HG03439 (cell line): ENCODE measurements at regions not wholly inside any gene's neighbourhood (a gene's known extent, or its start where the extent isn't known, plus 50 kb on each side); places are given as distances from the start of the nearest gene placed in this dataset.

Experiments
- ATAC-seq: cut with Tn5 transposase; IDR thresholded peaks from one replicate; pipeline ENCODE4 v1.9.1; 2021; ENCODE audit warnings: mild to moderate bottlenecking, moderate library complexity; ENCODE audit not compliant: unreplicated experiment

- no peak for ATAC-seq
Observed at GRCh38 chr1:38097284-38097898, 50.8 kb upstream of the POU3F1 start.
